ENCODE measurements at regions not wholly inside any gene's neighbourhood (a gene's known extent, or its start where the extent isn't known, plus 50 kb on each side); places are given as distances from the start of the nearest gene placed in this dataset.
A peak's percentile ranks its signal among the peaks of the same experiment; 100 is the strongest.
"Not testable (repeated sequence)": the region's sequence is repeated elsewhere in the genome, so short reads cannot be mapped to it uniquely, and the experiment has no call there.

DNA sequence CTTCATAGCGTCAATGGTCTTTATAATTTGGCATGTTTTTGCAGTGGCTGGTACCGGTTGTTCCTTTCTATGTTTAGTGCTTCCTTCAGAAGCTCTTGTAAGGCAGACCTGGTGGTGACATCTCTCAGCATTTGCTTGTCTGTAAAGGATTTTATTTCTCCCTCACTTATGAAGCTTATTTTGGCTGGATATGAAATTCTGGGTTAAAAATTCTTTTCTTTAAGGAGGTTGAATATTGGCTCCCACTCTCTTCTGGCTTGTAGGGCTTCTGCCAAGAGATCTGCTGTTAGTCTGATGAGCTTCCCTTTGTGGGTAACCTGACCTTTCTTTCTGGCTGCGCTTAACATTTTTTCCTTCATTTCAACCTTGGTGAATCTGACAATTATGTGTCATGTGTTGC lies 250.0 kb upstream of the CTNNB1 start:
- not testable (repeated sequence) for DNase-seq

DNA sequence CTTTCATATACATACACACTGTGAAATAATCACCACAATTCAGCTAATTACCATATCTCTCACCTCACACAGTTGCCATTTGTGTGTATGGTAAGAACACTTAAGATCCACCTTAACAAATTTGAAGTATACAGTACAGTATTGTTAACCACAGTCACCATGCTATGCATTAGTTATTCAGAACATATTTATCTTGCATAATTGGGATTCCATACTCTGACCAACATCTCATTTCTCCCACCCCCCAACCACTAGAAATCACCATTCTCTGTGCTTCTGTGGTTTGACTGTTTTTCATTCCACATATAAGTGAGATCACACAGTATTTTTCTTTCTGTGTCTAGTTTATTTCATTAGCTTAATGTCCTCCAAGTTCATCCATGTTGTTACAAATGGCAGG lies 247.7 kb upstream of the CTNNB1 start:
- no peak for DNase-seq

DNA sequence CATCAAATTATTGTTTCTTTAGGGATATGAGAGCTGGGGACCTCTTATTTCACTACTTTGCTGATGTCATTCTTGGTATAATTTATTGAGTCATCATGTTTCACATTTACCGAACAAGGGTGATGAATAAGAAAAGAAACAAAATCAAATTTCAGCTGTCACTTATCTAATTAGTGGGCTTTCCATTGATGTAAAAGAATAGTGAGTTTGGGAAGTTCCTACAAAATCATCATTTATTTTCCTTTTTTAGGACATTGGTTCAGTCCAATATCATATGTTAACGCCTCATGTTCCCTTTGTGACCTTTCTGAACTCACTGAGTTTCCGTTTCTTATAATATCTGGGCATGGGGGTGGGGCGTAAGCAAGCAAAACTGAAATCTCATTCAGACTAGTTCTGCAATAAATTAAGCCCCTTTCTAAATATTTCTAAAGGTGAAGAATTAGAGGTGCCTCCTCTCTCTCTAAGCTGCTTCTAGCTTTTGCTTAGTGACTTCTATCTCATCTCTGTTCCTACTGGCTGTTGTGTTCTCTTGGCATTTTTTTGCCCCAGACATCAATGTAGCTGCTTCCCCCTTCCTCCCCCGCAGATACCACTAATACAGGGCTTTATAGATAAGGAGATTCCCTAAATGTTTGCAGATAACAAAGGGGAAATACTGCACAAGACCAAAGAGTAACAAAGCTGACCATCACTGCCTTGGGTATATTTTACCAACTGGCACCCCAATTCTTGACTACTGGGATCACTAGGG lies 238.0 kb upstream of the CTNNB1 start:
- no peak for DNase-seq

DNA sequence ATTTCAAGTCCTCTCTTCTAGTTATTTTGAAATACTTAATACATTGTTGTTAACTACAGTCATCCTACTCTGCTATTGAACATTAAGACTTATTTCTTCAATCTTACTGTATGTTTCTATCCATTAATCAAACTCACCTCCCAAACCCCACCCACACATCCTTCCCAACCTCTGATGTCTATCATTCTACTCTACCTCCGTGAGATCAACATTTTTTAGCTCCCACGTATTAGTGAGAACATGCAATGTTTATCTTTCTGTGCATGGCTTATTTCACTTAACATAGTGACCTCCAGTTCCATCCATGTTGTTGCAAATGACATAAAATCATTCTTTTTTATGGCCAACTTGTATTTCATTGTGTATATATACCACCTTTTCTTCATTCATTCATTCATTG lies 236.6 kb upstream of the CTNNB1 start:
- DNase-seq, result no peak

DNA sequence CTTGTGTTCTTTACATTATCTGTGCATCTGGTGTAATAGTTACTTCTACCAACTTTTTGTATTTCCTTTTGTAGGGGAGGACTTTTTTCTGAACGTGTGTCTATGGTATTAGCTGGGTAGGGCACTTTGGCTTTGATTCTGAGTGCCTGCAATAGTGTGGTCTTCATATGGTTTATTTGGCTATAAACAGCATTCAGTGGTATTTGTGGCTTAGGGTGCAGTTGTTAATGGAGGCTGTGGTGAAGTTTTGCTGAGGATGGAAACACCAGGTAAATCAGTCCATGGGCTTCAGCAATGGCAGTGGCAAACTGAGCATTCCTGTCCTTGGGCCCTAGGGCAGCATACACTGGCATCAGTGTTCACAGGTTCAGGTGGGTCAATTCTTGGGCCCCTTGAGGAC lies 230.6 kb upstream of the CTNNB1 start:
- no peak for DNase-seq

DNA sequence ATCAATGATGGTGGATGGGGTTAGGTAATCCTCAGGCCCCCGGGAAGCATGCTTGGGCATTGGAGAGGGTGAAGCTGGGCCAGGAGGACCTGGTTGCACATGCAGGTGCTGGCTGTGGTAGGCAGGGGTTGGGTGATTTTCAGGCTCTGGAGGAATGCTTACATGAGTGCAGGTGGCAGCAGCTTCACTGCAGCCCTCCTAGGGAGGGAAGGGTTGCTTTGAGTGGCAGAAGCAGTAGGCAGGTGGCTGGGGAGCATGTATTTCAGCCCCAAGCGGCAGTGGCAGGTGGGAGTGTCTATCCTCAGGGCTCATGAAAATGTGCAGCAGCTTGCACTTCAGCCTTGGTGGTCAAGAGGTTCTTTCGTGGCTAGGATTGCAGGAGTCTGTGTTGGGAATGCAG lies 230.0 kb upstream of the CTNNB1 start:
- no peak for DNase-seq

DNA sequence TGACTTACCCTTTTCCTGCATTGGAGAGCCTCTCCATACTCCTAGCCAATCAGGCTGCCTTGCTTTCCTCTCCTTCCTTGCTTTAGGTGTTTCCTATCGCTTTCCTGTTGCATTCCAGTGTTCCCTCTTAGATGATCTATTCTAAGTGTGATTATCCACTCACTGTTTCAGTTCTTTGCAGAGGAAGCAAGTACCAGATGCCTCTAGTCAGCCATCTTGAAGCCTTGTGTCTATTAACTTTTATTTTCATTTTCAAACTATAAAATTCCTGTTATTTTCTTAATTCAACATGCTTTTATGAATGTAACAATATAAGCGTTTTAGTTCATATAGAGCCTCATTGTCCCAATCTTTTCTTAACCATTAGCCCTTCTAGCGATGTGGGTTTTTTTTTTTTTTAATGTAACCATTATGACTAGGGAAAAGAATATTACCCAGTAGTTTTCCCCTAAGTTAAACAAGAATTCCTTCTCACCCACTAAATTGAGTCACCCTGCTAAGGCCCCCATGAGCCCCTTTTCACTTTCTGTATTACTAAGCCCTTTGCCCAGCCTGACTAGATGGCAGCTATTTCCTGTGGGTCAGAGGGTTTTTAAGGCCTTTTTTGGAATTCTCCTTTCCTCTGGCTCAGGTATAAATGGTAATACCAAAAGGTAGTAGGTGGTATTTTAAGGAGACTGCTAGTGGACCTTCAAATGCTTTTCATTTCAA lies 229.4 kb upstream of the CTNNB1 start:
- no peak for DNase-seq

DNA sequence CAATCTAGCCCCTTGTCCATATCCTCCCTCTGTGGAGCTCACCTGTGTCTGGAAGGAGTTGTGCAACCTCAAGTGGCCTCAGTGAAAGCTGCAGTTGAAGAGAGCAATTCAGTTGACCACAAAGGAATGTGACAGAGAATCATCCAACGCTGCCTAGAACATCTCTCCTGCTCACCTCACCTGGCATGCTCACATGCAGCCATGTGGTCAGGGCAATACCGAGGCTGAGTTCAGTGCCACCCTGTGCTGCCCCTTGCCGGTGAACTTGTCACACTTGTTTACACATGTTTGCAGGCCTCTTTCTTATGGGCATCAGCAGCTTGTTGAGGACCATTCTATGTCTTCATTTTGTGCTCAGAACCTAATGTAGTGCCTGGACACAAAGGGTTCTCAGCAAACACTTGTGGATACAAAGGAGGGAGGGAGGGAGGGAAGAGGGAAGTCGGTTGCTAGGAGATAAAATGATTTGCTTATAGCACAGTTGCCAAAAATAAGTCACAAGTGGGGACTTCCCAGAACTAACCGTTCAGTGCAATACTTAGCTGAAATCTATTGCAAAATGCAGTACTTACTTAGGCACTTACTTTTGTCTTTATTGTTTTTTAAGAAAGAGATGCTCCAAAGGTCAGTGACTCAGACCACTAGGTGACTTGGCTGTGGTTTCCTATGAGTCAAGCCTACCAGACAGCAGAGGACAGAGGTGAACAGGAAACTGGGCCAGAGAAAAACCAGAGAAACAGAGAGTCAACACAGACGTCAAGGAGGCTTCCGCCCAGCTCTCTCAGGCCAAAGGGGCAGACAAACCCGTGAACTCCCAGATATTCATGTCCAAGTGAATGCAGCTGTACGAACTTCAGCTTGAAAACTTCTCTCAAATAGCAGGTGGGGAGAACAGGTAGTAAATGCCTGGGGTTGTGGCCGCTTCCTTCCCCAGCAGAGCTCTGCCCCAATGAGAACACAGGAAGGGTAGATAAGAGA lies 227.8 kb upstream of the CTNNB1 start:
- DNase-seq, result peak; percentile 71

DNA sequence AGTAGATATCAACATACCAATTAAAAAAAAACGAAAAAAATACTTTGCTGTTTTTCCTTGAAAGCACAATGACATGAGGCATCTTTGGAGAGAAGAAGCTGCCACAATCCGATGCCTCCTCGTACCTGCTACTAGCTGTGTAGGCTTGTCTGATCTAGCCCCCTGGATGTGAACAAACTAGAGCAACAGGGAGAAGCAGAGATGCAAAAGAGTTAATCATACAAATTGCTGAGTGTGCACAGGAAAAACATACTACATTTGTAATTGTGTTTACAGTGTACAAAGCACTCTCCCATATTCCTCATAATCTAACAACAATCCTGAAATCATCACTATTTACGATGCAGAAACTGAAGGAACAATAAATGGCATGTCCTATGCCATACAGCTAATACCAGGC lies 227.0 kb upstream of the CTNNB1 start:
- no peak for DNase-seq

DNA sequence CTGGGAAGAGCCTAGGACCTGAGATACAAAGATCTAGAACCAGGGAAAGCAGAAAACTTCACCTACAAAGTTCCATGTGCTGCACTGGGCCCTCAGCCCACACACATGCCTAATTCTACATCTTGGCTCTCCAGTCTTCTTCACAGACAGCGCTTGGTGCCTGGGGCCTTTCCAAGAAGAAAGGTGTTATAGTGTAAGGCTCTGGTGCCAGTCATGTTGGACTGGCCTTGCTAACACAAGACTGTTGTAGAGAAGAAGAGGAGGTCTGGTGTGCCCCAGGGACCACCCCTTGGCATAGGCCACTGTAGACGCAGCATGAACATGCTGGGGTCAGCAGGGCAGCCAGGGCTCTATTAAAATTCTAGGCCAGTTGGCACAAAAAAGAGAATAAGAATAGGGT lies 226.2 kb upstream of the CTNNB1 start:
- DNase-seq, result no peak

DNA sequence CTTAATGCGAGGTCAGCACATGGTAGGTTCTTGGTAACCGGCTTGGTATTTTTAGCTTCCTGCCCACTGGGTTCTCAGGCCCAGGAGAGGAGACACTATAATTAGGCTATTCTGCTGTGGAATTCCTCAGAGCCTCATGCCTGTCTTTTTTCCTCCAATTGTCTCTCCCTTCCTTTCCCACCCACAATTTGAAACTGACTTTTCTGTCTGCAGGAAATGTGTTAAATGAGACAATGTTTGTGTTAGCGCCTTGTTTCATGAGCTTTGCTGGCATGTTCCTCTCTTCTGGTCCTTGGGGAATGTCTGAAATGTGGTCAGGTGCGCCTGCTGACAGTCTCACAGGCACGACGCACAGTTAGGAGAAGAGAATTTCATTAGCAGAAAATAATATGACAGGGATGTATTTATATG lies 223.6 kb upstream of the CTNNB1 start:
- DNase-seq, result no peak

DNA sequence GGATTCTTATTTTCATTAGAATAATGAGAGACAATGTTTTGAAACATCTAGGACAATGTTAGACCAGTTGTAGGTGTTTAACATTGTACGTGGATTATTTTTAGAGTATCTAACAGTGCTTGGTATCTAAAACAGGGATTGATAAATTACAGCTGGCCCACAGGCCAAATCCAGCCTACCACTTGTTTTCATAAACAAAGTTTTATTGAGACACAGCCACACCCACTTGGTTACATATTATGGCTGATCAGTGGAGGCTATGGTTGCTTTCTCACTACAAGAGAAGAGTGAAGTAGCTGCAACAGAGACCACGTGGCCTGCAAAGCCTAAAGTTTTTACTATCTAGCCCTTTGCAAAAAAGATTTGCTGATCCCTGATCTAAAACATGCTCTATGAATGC lies 223.1 kb upstream of the CTNNB1 start:
- no peak for DNase-seq

DNA sequence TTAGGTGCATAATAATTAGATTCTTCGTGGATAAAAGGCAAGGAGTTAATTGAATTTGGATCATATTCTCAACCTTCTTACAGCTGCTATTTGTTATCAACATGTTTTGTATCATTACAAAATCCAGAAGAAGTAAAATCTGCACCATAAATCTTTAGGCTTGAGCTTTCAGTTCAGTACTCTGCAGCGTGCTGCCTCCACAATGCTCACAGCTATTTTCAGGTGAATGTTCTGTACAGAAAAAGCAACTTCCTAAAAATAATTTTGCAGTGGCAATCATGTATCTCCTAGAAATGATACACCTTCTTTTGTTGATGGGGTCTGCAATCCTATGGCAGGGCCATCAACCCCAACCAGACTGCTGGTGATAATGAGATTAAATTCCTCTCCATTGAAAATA lies 220.9 kb upstream of the CTNNB1 start:
- DNase-seq, result no peak

DNA sequence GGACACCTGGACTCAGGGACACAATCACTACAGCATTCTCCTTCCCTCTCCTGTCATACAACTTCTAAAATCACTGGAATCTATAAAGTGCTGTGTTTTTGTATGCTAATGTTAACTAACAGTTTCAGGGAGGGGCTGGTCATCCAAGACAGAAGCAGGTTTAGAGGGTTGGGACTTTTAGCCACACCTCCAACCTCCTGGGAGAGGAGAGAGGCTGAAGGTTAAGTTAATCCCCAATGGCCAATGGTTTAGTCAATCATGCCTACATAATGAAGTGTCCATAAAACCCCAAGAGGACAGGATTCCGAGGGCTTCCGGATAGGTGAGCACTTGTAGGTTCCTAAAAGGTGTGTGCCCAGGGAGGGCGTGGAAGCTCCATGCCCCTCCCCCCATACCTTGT lies 219.3 kb upstream of the CTNNB1 start:
- no peak for DNase-seq

DNA sequence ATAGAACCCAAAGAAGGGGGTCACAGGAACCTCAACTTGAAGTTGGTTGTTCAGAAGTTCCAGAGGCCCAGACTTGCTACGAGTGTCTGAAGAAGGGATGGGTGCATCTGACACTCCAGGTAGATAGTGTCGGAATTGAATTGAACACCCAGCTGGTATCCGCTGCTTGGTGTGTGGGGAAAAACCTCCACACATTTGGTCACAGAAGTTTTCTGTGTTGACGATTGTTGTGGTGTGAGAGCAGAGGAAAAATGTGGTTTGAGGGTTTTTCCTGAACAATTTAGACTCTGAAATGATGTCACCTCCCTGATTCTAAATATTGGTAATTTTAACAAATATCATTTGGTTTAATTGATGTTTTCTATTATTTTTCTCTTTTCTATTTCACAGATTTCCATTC lies 218.8 kb upstream of the CTNNB1 start:
- DNase-seq, result no peak

DNA sequence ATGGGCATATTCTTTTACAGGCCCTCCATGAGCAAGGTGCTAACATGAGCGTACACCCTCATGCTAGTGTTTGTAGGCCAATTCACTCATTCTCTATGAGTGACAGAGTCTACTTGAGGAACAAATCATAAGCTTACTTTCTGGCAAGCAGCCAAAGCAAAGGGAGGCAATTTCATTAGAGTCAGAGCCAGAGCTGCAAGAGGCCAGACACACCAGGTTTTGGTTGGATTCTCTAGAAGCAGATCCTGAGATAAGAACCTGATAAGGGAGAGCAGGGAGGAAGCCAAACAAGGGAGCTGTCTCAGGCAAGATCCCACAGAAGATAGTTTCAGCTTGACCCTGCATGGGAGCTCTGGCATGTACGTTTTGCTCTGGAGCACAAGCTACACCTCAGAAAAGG lies 214.1 kb upstream of the CTNNB1 start:
- no peak for DNase-seq

DNA sequence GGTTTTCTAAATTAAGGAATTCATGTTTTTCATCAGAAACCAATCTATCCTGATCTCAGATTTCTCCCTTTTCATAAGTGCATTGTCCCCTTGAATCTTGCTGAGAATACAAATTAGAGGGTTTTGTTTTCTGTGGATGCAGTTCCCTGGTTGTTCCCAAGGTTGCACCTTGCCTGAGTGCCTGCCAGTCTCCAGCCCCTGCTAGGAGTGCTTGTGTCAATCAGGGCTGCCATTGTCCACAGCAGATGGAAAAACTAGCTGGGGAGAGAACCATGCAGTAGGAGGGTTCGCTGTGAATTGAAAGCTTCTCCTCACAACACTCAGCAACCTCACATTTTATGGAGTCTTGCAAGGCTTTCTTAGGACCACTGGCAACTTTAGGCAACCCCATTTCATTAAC lies 210.8 kb upstream of the CTNNB1 start:
- no peak for DNase-seq

DNA sequence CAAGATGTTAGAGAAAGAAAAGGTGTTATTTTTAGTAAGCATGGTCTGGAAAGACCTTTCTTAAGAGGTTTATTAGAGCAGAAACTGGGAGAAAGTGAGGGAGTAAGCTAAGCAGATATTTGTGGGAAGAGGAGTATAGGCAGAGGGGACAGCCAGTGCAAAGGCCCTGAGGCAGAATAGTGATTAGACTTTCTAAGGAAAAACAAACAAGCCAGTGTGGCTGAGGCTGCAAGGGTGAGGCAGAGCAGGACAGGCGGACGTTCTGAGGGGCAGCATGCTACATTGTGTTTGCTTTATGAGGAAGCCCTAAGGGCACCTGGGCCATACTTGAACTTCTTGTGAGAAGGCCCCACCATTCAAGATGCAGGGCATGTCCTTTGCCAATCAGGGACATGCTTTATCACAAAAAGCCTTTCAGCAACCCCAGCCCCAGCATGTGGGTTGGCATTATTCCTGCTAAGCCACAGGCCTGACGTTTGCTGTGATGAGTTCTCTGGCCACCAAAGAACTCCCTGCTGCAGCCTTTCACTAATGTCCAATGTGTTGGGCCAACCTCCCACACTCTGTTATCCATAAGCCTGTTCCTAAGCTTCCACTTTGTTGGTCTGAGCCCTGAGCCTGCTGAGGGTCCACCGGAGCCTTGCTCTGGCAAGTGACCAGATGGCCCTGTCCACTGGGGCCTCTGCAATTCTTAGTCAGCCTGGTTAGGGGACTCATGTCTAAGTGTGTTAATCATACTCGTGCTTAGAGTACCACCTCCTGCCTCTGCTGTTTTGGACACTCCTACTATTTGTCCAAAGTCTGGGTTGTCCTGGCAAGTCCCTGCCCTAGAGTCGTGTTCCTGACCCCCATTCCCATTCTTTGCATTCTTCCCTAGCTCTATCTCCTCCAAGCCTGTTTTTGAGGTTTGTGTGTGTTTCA lies 209.9 kb upstream of the CTNNB1 start:
- no peak for DNase-seq

DNA sequence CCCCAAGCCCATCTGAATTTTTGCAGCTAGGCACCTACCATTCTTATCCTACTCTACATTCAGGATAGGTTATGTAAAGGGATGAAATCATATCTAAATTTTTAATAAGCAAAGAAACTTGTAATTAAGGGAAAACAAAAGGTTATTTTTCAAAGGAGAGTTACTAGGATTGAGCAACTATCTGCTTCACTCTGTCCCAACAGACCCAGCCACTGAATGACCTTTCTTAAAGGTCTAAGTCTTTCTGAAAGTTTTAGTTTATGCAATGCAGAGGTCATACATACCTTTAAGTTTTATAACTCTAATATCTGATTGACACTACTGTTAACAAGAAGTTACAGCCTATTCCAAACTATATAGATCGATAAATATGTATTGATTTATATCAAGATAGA lies 209.2 kb upstream of the CTNNB1 start:
- DNase-seq, result no peak

DNA sequence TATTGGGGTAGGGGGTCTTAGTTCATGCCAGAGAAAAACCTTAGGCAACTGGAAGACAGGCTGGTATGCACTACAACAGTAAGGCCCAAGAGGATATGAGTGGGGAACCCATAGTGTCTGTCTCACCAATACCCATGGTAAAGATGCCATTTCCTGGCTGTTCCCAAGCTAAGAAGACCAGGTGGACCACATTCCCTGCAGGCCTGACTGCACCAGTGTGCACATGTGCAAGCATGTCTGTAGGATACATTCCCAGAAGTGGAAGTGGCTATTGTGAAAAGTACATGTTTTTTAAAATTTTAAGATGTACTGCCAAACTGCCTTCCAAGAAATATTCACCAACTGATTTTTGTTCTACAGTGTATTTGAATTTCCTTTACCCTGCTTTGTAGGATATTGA lies 207.3 kb upstream of the CTNNB1 start:
- DNase-seq, result no peak

DNA sequence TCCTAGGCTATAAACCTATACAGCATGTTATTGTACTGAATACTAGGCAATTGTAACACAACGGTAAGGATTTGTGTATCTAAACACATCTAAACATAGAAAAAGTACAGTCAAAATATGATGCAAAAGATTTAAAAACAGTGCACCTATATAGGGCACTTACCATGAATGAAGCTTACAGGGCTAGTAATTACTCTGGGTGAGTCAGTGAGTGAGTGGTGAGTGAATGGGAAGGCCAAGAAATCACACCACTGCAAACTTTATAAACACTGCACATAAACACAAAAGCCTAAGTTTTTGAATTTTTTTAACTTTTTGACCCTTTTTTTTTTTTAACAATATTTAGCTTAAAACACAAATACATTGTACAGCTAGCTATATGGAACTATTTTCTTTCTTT lies 204.7 kb upstream of the CTNNB1 start:
- DNase-seq, result no peak

DNA sequence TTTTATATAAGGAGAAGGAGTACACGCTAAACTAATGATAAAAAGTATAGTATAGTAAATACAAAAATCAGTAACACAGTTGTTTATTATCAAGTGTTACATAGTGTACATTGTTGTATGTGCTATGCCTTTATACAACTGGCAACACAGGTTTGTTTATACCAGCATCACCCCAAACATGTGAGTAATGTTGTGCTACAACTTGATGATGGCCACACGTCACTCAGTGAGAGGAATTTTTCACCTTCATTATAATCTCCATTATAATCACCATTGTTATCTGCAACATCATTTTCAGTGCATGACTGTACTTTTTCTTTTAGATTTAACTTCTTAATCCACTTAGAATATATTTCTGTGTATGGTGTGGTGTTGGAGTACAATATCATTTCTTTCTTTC lies 204.0 kb upstream of the CTNNB1 start:
- no peak for DNase-seq

Data from muscle of arm (tissue), 1 donor.